GM23338 (cell line): ENCODE measurements at regions not wholly inside any gene's neighbourhood (a gene's known extent, or its start where the extent isn't known, plus 50 kb on each side); places are given as distances from the start of the nearest gene placed in this dataset.
A peak's percentile ranks its signal among the peaks of the same experiment; 100 is the strongest.

Experiments
- ATAC-seq: fragments of 200-7000 bp; cut with Tn5 transposase; 3 replicates; pipeline ENCODE4 v1.9.1; 2020
- DNase-seq: peaks from one replicate; pipeline ENCODE4 v3.0.0-alpha.2; 2015; ENCODE audit warnings: low spot score
- H2AFZ ChIP-seq: fragments of 200-600 bp; sonication (generic); 2 replicates; pipeline ENCODE4 v1.8.0; 2016; ENCODE audit warnings: antibody characterized with exemption, mild to moderate bottlenecking, moderate library complexity
- H3F3A ChIP-seq: fragments of 200-600 bp; sonication (generic); replicated peaks from 2 replicates; pipeline ENCODE4 v1.8.0; 2017; ENCODE audit warnings: antibody characterized with exemption, mixed run types, low read depth
- H3K27ac ChIP-seq: fragments of 200-600 bp; sonication (generic); 2 replicates; pipeline ENCODE4 v1.6.1; 2016; ENCODE audit warnings: low read depth
- H3K27me3 ChIP-seq: fragments of 200-600 bp; sonication (generic); 2 replicates; pipeline ENCODE4 v1.8.0; 2016; ENCODE audit warnings: mild to moderate bottlenecking, mixed run types, moderate library complexity; ENCODE audit not compliant: insufficient read depth
- H3K36me3 ChIP-seq: fragments of 200-600 bp; sonication (generic); 2 replicates; pipeline ENCODE4 v1.8.0; 2016; ENCODE audit warnings: mild to moderate bottlenecking; ENCODE audit not compliant: insufficient read depth
- H3K4me1 ChIP-seq: fragments of 200-600 bp; sonication (generic); 2 replicates; pipeline ENCODE4 v1.8.0; 2016; ENCODE audit warnings: mild to moderate bottlenecking, moderate library complexity; ENCODE audit not compliant: insufficient read depth
- H3K4me2 ChIP-seq: fragments of 200-600 bp; sonication (generic); 2 replicates; pipeline ENCODE4 v1.7.1; 2017; ENCODE audit warnings: mixed run types
- H3K4me3 ChIP-seq: fragments of 200-600 bp; sonication (generic); 2 replicates; pipeline ENCODE4 v1.6.1; 2016; ENCODE audit warnings: mixed run types
- H3K79me2 ChIP-seq: fragments of 200-600 bp; sonication (generic); replicated peaks from 2 replicates; pipeline ENCODE4 v1.8.0; 2017; ENCODE audit warnings: mild to moderate bottlenecking; ENCODE audit not compliant: insufficient read depth
- H3K9me2 ChIP-seq: fragments of 200-600 bp; sonication (generic); 2 replicates; pipeline ENCODE4 v1.8.0; 2017; ENCODE audit not compliant: insufficient read depth
- H4K20me1 ChIP-seq: fragments of 200-600 bp; sonication (generic); replicated peaks from 2 replicates; pipeline ENCODE4 v1.8.0; 2017; ENCODE audit warnings: mild to moderate bottlenecking; ENCODE audit not compliant: insufficient read depth
- H3K27ac Mint-ChIP-seq: 2 replicates; pipeline ENCODE4 v1.8.0; 2020; ENCODE audit warnings: inconsistent platforms, mild to moderate bottlenecking, moderate library complexity, mixed read lengths
- H3K27me3 Mint-ChIP-seq: 3 replicates; pipeline ENCODE4 v1.8.0; 2022; ENCODE audit warnings: low read depth, mild to moderate bottlenecking, moderate library complexity, mixed read lengths, inconsistent platforms; ENCODE audit not compliant: insufficient read depth, poor library complexity
- H3K36me3 Mint-ChIP-seq: 3 replicates; pipeline ENCODE4 v1.8.0; 2021; ENCODE audit warnings: low read depth, mild to moderate bottlenecking, inconsistent platforms, moderate library complexity, mixed read lengths
- H3K4me1 Mint-ChIP-seq: 3 replicates; pipeline ENCODE4 v1.8.0; 2020; ENCODE audit warnings: mild to moderate bottlenecking, inconsistent platforms, mixed read lengths
- H3K4me3 Mint-ChIP-seq: 3 replicates; pipeline ENCODE4 v1.8.0; 2021; ENCODE audit warnings: moderate library complexity, mild to moderate bottlenecking, inconsistent platforms, mixed read lengths
- H3K9me3 Mint-ChIP-seq: 3 replicates; pipeline ENCODE4 v1.8.0; 2020; ENCODE audit warnings: moderate library complexity, mild to moderate bottlenecking, inconsistent platforms, mixed read lengths
- ZNF114 ChIP-seq: fragments of 250-450 bp; sonication (Bioruptor Pico); IDR thresholded peaks from 2 replicates; pipeline ENCODE4 v1.5.0; 2020; ENCODE audit warnings: mild to moderate bottlenecking, moderate library complexity
- ZNF462 ChIP-seq: fragments of 250-450 bp; sonication (Bioruptor Pico); IDR thresholded peaks from 2 replicates; pipeline ENCODE4 v1.5.0; 2020; ENCODE audit warnings: mild to moderate bottlenecking, moderate library complexity

- Mint-ChIP-seq H3K4me3 (no peak overlapping the region; the same call in 2 of the 3 replicates), H3K27ac (peak overlapping the region; percentile 64), H3K27me3 (peaks cover 4% of the 10 kb centered on the region), H3K4me1 (peaks cover 9% of the 10 kb centered on the region), H3K9me3 (no peaks in the 10 kb centered on the region), H3K36me3 (no peaks in the 10 kb centered on the region)
- H2AFZ ChIP-seq, result 0 out of 2 replicates have a peak overlapping the region, but pooled peaks have one; percentile 24
- H3K27me3 ChIP-seq, result no peaks in the 10 kb centered on the region
- no peaks in the 10 kb centered on the region for H3K4me1 ChIP-seq
- no peaks in the 10 kb centered on the region for H3F3A ChIP-seq
- DNase-seq, result peak; percentile 72
- H3K36me3 ChIP-seq, result no peaks in the 10 kb centered on the region
- H3K9me2 ChIP-seq, result no peaks in the 10 kb centered on the region
- no peaks in the 10 kb centered on the region for H4K20me1 ChIP-seq
- no peak overlapping the region for H3K27ac ChIP-seq
- TF ChIP-seq ZNF114 (CRISPR knock-in tag) (no peak), ZNF462 (CRISPR knock-in tag) (0 out of 2 replicates have a peak, but pooled peaks have one; percentile 17)
- H3K79me2 ChIP-seq, result no peaks in the 10 kb centered on the region
- no peak overlapping the region for H3K4me3 ChIP-seq
- peak; percentile 93 for ATAC-seq
- no peak overlapping the region for H3K4me2 ChIP-seq
These were observed 52.8 kb upstream of the CCSER1 start for GRCh38 chr4:90074322-90074886.
